Amniotic stem cell (primary cell): ENCODE measurements at regions not wholly inside any gene's neighbourhood (a gene's known extent, or its start where the extent isn't known, plus 50 kb on each side); places are given as distances from the start of the nearest gene placed in this dataset.
A peak's percentile ranks its signal among the peaks of the same experiment; 100 is the strongest.

Source experiments
- DNase-seq: peaks from one replicate; lab custom pipeline; 2025; lab: John Stamatoyannopoulos, UW

DNA sequence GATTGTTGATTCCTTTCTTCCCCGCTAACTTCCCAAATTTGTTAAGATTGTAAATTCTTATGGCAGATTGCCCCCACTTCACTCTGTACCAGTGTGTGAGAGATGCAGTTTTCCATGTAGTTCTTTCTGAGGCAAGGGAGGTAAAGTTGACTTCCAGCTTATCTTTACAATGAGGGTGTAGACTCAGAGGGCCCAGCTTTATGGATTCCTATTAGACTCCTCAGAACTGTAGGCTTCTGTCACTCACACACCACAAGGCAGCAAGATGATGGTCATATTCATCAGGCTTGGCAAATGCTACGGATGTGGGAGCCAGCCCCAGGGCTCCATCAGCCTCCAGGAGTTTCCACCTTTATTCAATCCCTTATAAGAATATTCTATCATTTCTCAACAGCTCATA lies 461.9 kb upstream of the KLF4 start:
- no peak for DNase-seq

DNA sequence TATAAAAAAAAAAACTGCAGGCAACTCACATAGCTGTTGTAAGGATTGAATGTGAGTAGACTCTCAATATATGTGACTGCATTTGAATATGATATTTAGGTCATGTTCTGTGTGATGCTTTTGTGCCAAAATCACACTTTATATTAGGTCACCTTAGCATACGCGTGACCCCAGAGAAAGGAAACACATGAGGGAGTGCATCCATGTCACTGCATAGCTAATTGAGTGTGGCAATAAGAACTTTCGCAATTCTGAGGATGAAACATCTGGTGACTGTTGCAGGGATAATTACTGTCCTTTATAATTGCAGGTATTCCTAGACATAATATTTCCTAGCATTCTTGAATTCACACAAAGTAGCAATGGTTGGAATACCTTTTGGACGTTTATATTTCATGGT lies 459.5 kb upstream of the KLF4 start:
- DNase-seq, result no peak

DNA sequence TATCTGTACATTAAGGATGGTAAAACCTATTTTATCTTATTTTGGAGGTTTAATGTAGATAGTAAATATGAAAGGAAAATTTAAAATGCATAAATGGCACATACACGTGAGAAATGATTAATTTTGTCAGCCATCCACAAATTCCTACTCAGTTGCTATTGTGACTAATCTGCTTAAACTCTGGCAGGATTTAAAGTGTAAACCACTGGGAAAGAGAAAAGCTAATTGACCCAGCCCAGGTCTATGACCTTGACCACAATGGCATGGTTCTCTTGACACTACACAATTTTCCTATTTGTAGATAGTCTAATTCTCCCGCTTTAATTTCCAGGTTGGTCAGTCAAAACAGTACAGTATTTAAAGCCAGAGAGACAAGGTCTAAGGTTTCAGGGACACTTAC lies 459.0 kb upstream of the KLF4 start:
- DNase-seq, result no peak

DNA sequence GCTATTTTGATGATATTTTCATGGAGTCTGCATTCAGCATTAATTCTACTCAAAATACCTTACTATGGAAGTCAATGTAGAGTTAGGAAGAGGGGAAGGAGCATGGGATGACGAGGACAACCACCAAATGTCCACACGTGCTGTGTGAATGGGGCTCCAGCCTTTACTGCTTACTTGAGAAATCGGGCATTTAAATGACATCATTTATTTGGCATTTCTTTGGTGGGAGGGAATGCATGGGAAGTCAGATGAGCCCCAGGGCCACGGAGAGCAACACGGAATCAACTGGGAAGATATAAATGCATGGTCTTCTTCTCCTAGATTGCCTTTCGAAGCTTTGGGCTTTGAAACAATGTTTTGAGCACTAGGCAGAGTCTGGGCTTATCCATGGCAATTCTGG lies 458.5 kb upstream of the KLF4 start:
- DNase-seq, result no peak

DNA sequence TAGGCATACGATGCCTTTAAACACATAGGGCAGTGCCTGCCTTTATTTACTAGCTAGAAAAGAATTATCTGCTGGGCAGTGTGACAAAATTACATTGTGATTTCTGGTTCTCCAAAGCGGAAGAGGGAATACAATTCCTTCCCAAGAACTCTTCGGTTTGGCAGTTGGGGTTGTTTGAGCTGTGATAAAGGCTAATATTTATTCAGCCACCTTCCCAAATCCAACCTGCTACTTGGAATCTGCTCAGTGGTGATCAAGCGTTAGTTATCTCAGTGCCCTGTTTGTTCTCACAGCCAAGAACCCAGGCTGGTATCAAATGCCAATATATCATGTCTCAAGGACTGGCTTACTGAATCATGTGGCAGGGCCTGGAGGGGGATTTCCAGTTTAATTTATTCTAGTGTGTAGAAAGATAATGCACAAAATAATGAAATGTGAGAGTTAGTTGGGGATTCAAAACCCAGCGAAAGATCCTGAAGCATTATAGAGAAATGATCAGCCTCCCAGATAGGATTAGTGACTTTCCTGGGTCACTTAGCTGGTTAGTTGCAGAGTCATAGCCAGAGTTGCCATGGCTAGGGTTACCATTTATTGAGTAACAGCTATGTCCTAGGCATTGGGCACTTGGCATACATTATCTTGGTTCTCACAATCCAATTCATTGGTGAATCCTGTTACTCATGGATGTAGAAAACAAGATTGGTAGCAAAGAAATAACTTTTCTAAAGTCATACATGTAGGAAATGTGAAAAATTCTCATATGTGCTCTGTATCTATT lies 457.0 kb upstream of the KLF4 start:
- DNase-seq, result no peak

DNA sequence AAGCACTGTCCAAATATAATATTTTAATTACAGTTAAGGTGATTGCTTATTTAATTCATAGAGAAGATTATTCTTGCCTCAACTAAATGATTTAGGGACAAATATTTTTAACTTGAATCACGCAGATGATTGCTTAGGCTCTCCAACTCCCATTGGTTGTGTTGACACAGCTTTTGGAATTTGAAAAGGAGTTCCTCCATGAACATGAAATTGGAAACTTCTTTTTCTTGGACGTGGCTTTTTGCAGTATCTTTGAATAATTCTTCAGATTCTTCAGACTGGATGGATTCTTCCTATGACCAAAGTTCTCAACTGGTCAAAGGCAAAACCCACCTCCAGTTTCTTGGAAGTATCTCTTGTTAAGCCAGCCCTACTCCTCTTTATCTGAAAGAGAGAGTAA lies 456.4 kb upstream of the KLF4 start:
- DNase-seq, result no peak

DNA sequence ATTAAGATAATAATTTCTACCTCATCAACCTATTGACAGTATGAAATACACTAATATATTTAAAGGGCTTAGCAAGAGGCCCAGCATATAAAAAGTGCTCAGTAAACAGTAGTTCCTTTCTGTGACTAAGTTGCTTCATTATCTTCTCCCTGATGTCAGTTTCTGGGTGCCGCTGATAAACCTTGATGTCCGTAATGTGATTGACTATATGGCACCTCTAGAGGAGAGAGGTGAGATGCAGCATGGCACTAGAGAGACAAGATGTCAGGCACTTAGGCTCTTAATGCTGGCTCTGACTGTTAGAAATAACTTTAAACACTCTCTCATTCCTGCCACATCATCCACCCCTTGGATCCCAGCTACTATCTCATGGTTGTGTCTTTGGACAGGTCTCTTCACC lies 455.9 kb upstream of the KLF4 start:
- DNase-seq, result no peak

DNA sequence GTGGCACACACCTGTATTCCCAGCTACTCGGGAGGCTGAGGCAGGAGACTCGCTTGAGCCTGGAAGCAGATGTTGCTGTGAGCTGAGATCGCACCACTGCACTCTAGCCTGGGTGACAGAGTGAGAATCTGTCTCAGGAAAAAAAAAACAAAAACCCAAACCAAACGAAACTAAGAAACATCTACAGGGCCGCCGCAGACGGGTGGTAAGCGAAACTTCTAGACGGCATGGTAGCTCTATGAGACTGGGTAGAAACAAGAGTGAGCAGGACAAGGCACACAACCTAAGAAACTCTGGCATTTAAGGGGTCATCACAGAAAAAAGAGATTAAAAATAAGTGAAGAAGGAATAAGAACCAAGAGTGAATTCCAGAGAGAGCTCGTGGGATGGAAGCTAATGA lies 454.8 kb upstream of the KLF4 start:
- DNase-seq, result no peak

DNA sequence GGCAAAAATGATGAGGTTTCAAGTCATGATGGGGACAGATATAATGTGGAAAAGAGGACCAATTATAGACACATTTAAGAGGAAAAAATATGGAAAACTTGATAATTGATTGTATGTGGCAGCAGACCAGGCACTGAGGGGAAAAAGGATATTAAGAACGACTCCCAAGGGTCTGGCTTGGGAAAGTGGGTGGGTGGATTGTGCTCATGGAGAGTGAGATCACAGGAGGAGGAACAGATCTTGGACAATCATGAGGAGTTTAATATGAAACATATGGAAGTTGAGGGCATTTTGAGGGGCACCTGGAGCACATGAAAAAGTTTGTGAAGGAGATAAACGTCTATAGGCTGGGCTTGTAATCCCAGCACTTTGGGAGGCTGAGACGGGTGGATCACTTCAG lies 454.3 kb upstream of the KLF4 start:
- DNase-seq, result no peak

DNA sequence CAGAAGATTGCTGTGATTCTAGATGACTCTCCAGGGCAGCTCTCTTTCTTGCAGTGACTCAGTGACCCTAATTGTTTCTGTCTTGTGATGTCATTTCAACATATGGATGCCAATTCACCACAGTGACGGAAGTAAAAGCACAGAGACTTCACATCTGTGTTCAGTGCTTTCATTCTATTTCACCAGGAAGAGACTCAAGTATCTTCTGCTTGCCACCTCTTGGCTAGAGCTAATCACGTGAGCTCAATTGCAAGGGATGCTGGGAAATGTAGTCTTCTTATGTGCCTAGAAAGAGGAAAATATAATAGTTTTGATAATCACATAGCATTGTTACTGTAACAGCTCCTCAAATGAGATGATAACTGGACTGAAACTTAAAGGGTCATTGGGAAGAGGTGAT lies 453.3 kb upstream of the KLF4 start:
- DNase-seq, result no peak

DNA sequence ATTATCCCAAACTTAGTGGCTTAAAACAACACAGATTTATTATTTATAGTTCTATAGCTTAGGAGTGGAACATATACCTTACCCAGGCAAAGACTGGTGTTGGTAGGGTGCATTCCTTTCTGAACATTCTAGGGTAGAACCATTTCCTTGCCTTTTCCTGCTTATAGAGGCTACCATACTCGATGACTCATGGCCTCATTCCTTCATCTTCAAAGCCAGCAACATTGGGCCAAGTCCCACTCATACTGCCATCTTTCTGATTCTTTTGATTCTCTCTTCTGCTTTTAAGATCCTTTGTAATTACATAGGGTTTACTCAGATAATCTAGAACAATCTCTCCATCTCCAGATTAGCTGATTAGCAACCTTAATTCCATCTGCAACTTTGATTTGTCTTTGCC lies 452.7 kb upstream of the KLF4 start:
- no peak for DNase-seq

DNA sequence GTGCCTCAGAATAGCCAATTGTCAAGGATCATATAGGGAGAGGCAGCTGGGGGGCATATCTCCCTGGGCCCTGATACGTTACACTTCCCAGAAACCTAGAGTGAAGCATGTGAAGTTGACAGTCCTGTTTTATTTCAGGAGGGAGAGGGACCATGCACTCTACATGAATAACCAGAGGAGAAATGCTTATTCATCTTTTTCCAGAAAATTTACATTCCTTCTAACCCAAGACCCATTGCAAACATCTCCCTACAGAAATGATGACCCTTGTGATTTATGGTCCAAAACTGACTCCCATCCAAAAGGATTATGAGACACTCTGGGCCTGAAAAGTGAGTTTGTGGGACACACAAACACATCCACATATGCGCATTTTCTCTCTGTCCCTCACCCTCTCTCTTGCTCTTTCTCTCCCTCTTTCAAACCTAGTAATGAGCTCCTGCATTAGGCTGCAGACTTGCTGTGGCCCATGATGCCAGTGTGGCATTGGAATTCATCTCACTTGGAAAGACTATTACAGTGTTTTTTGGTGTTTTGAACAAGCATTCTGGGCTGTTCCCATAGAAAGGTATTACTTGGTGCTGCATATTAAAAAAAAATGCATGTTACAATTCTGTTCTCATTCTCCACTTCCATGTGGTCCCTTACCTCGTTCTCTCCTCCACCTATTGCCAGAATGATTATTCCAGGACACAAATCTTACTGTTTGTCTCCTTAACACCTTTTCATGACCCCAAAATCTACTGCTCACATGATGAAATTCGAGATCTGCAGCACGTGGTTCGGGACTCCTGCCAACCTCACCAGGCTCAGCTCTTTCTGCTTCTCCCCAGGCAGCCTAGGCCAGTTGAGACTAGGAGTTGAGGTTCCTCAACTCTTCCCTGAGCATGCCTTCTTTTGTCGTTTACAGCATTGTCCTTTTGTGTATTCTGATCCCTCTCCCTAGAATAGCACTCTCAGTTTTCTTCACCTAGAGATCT lies 451.3 kb upstream of the KLF4 start:
- DNase-seq, result no peak

DNA sequence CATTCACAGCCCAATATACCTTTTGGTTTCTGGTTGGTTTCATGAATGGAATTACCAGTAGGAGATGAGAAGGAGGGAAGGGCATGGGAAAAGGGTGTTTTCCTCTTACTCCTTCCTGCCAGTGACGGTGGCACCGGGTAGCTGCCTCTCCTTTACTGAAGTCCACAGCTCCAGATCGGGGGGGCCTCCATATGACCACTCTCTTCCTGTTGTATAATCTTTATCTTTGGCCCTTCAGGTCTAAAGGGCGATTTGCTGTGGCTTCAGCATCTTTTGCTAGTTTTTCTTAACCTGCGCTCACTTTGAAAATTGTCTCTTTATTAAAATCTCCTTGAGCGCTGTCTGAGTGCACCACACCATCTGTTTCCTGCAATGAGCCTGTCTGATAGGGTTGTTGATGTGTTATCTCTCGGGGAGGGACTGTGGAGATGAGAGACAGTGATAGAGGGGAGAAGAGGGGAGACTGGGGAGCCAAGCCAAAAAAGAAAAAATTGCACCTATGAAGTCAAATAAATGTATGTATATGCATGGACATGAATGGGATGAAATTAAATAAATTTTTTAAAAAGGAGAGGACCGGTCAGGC lies 449.3 kb upstream of the KLF4 start:
- DNase-seq, result no peak

DNA sequence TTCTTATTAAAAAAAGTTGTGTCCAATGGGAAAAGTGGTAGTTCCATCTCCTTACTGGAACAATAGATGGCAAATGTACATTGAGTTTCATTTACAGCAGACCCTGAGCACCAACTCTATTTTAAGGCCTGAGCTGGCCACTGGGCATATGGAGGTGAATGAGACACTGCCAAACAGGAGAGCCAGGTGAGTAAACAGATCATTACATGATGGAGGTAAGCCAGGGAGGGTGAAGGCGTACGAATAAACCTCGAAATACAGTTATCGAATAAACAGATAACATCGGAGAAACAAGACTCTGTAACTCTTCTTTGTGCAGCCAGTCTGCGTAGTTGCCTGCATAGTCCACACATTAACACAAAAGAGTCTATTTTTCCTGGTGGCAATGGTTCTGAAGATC lies 446.4 kb upstream of the KLF4 start:
- no peak for DNase-seq

DNA sequence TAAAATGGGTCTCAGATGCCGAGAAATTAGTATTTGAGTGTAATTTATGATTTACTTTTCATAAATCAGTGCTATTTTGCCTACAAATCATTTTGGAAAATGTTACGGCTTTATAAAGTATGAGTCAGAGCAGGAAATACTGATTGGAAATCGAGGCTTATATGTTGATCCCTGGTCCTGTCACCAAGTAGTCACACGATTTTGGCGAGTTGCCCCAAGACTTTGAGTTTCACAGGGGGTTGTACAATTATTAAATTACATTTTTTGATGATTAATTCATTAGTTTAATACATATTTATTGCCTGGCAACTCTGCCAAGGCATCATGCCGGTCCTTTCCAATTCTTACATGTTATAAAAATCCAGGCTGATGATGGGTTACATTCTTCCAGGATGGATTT lies 443.9 kb upstream of the KLF4 start:
- DNase-seq, result no peak

DNA sequence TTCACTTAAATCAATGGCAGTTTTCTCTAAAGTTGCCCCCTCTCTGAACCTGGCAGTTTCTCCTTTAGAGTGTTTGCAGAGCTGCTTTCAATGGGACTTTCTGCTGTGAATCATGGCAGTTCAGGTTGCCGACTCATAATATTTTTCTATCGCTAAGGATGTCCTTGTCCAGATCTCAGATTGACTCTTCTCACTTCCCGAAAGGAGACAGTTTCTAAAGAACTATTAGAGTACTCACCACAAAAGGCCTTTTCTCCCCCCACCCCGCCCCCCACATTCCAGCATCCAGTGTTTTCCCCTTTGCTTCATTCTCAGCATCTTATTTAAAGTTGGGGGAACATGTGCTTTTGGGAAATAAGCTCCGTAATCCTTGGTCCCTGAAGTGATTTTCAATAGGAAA lies 443.5 kb upstream of the KLF4 start:
- peak; percentile 5 for DNase-seq

DNA sequence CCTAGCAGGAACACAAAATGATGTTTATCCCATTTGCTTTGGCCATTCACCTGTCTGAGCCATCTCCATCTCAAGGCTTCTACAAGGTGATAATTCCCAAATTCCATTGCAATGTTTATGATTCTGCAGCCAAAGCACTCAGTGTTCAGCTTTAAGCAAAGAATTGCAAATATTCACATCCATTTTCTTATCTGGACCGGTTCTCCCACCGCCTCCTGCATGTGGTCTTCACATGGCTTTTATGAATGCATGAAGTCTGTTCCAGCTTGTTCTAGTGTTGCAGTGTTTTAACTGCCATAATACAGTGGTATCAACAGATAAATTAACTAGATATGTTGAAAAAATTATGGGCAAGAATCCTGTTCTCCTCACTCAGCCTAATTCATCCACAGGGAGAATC lies 443.0 kb upstream of the KLF4 start:
- DNase-seq, result no peak

DNA sequence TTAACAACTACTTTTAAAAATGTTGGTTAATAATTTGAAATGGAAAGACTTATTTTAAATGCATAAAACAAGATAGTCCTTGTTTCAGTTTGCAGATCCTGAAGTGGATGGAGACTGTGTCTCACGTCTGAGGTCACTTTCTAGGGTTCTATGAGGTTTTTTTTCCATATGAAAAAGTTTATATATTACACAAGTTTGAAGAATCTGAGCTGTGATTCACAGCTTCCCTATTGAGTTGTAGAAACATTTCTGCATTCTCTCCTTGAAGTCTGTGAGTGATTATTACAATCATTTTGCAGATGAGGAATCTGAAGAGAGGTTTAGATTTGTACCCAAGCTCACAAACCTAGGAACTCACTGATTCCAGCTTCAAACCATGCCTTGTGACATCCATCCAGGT lies 442.5 kb upstream of the KLF4 start:
- peak; percentile 23 for DNase-seq

DNA sequence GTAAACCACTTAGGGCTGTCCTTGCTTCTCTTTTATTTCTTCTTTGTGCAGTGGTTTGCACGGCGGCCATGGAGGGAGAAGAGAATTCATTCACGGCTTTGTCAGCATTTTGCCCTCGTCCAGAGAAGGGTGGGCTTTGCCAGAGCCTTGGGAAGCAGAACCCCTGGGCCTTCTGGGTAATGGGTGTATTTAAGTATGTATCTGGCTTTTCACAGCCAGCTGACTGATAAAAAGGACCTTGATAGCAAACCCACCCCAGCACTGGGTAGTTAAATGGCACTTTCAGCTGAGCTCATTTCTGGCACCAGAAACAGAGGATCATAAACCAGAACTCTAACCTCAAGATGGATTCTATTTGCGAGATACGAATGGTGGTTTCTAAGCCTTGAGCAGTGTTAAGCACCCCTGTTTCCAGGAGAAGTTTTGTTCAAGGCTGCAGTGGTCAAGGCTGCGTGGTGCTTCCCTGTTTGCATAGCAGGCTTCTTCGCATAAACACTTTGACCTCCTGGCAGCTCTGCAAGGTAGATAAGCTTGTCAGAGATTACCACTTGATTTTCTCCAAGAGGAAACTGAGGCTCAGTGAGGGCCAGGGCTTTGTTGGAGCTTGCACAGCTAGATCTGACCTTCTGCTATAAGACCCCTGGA lies 441.6 kb upstream of the KLF4 start:
- DNase-seq, result no peak

DNA sequence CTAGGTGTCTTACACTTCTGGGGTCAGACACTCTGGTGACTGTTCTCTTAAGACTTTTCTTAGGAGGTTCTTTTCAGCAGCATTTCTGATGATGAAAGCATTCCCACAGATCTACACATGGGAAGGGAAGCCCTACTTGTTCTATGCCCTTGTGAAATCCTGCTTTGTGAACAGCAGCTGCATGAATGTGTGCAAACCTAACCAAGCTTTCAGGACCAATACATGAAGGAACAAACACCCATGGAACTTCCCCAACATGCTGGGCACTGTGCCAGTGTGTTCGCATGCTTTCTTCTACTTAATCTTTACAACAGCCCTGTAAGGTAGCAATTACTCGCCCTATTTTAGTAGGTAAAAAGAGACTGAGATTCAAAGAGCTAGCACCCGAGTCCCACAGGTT lies 439.9 kb upstream of the KLF4 start:
- DNase-seq, result no peak

DNA sequence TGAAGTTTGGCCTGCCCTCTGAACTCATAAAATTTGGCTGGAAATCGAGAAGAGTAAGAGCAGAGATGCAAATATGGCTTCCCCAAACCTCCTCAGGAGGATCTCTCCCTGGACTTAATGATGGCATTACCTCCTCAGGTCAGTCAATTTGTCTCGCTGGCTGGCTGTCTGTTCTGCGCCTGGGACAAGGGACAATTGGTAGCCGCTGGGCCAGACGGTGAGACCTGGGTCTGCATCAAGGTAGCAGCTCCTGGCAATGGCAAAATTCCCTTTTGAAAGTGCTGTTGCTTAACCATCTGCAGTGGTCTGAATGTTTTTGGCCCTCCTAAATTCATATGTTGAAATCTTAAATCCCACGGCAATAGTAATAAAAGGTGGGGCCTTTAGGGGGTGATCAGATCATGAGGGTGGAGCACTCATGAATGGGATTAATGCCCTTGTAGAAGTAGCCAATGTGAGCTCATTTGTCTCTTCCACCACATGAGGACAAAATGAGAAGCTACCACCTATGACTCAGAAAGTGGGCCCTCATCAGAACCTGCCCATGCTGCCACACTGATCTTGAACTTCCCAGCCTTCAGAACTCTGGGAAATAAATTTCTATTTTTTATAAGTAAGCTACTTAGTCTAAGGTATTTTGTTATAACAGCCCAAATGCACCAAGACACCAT lies 439.3 kb upstream of the KLF4 start:
- DNase-seq, result no peak

DNA sequence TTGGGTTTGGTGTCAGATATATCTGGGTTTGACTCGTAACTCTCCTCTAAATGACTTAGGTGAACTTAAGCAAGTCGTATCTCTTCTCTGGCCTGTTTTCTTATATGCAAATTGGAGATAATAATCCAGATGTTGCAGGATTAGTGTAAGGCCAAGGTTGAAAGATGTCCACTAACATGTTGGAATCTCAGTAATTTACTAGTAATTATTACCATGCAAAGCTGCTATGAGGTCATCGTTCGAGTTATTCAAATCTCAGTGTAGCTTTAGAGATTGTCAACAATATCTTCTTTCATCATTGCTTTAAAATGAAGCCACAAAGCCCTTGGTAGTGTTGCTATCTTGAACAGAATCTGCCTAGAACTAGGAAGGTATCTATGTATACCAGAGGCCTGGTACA lies 437.7 kb upstream of the KLF4 start:
- no peak for DNase-seq
